Liver (tissue), 3 donors: ENCODE measurements at regions not wholly inside any gene's neighbourhood (a gene's known extent, or its start where the extent isn't known, plus 50 kb on each side); places are given as distances from the start of the nearest gene placed in this dataset.

ENCODE experiments used
- CTCF ChIP-seq: fragments of 150-350 bp; IDR thresholded peaks from 2 replicates; pipeline ENCODE4 v1.5.1; 2017; ENCODE audit warnings: improper control_type of control experiment, low read depth, low read length; ENCODE audit not compliant: missing input control
- GABPA ChIP-seq, 2 donors: IDR thresholded peaks in 1 of 2; conservative IDR thresholded peaks in 1 of 2; 2 replicates each; pipeline ENCODE4 v1.6.1; 2016; ENCODE audit warnings: antibody characterized with exemption in 2 of 2, mild to moderate bottlenecking in 1 of 2, moderate library complexity in 1 of 2
- HNF4A ChIP-seq, 2 donors: conservative IDR thresholded peaks; 2 replicates each; pipeline ENCODE4 v1.6.1; 2016; ENCODE audit warnings: antibody characterized with exemption in 2 of 2, mild to moderate bottlenecking in 2 of 2
- RAD21 ChIP-seq, 2 donors: IDR thresholded peaks; 2 replicates each; pipeline ENCODE4 v1.6.1; 2016; ENCODE audit warnings: antibody characterized with exemption in 2 of 2, mild to moderate bottlenecking in 2 of 2
- REST ChIP-seq: IDR thresholded peaks from 2 replicates; pipeline ENCODE4 v1.6.1; 2016; ENCODE audit warnings: antibody characterized with exemption, mild to moderate bottlenecking
- TF ChIP-seq, protein P1 (sequence below): IDR thresholded peaks from 2 replicates; pipeline ENCODE4 v1.6.1; 2016; ENCODE audit warnings: antibody characterized with exemption
- donor health status: healthy.
- donor health status: healthy.

DNA sequence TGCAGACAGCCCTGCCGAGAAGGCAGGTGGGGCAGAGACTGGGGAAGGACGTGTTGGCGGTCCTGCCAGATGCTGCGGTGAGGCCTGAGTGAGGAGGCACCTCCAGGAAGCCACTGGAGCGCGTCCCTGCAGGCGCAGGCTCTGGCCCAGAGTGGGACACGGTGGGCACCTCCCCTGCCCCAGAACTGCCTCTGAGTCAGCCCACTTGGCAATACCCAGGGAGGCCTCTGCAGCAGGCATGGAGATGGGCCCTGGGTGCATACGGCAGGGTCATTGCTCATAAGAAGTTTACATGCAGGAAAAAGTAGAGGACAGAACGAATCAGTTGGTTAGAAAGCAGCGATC, 195.9 kb downstream of the TFCP2L1 start:
- no peak for TF ChIP-seq RAD21 (IDR thresholded peaks at IDR 0.05)
- TF ChIP-seq CTCF = no peak
- no peak for TF ChIP-seq HNF4A (conservative IDR thresholded peaks at IDR 0.05)
- no peak for TF ChIP-seq GABPA (IDR thresholded peaks at IDR 0.05 in 1 of 2, conservative IDR thresholded peaks at IDR 0.05 in 1 of 2)
- TF ChIP-seq, protein P1, sequence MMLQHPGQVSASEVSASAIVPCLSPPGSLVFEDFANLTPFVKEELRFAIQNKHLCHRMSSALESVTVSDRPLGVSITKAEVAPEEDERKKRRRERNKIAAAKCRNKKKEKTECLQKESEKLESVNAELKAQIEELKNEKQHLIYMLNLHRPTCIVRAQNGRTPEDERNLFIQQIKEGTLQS = no peak
- no peak for TF ChIP-seq REST
